Fibroblast of villous mesenchyme (primary cell): ENCODE measurements at regions not wholly inside any gene's neighbourhood (a gene's known extent, or its start where the extent isn't known, plus 50 kb on each side); places are given as distances from the start of the nearest gene placed in this dataset.

Experiments
- DNase-seq: peaks from one replicate; pipeline ENCODE4 v3.0.0-alpha.2; 2010; ENCODE audit warnings: low read depth
- H3K4me3 ChIP-seq: 2 replicates; pipeline ENCODE4 v1.5.1; 2011; ENCODE audit warnings: low read depth, mild to moderate bottlenecking, low read length
- CTCF ChIP-seq: IDR thresholded peaks from 2 replicates; pipeline ENCODE4 v1.5.1; 2012; ENCODE audit warnings: low read depth, mild to moderate bottlenecking, low read length; ENCODE audit not compliant: insufficient read depth

GRCh38 chr6:15121977-15122550, 123.8 kb upstream of the JARID2 start:
- H3K4me3 ChIP-seq, result no peak overlapping the region
- no peak for TF ChIP-seq CTCF
- no peak for DNase-seq

GRCh38 chr6:15129887-15130286, 116.0 kb upstream of the JARID2 start:
- no peak for TF ChIP-seq CTCF
- H3K4me3 ChIP-seq, result no peak overlapping the region
- no peak for DNase-seq

DNA sequence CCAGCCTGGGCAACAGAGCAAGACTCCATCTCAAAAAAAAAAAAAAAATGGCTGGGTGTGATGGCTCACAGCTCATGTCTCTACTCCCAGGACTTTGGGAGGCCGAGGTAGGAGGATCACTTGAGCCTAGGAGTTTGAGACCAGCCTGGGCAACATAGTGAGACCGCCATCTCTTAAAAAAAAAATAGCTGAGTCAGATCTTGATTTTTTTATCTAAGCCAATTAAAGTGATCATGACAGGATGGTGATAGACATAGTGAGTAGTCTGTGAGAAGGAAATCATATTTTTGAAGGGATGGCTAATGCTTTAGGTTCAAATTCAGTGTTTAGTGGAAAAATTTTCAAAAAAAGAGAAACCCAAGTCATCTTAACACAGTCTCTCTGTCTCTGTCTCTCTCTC, 114.6 kb upstream of the JARID2 start:
- TF ChIP-seq CTCF, result no peak
- H3K4me3 ChIP-seq, result no peak overlapping the region
- DNase-seq, result no peak

GRCh38 chr6:15131651-15132061, 114.2 kb upstream of the JARID2 start:
- H3K4me3 ChIP-seq, result no peak overlapping the region
- TF ChIP-seq CTCF, result no peak
- DNase-seq, result peak; percentile 53

DNA sequence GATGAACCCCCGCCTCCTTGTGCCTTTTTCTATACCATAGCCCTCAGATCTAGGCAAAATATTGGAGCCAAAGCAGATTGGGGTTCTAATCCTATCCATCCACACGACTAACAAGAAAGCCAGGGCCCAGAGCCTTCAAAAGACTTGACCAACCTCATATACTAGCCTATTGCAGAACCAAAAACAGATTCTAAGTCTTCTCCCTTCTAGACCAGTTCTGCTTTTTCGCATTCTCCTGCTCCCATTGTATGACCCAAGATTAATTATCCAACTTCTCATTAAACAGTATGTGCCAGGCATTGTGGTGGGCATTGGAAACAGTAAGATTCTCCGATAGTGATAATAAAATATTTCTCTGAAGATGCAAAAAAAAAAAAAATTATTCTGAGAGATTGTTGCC, 113.7 kb upstream of the JARID2 start:
- H3K4me3 ChIP-seq, result no peak overlapping the region
- TF ChIP-seq CTCF, result no peak
- DNase-seq, result no peak

DNA sequence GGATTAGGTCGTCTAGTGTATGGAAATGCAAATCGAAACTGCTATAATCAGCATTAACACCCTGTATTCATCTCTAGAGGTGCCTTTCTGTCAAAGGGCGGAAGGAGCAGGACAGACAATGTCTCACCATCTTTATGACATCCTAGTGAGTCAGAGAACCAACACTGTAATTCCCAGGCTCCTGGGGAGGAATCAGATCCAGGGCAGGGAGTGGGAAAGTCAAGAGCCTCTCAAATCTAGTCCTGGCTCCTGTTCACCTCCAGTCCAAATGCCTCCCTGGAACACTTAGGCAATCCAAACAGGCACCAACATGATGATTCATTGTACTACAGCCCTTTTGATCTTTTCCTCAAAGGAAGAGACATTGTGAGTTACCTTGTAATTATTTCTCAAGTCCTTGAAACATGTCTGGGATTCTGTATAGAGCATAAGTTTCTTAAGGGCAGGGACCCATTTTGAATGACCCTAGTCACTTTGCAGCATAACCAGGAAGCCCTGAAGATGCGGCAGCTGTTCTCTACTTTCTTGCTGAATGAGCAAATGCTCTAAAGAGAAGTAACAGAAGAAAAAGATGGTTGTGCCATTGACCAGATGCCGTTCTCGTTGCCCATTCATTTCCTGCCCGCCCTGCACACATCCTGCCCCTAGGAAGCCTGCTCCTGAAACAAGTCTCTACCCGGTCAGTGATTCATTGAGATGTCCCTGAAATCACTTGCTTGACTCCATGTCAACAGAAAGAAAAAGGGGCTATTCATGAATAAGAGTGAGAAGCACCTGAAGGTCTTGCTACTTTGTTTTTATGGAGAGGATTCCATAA, 112.8 kb upstream of the JARID2 start:
- no peak overlapping the region for H3K4me3 ChIP-seq

More for the DNA sequence above, 112.8 kb upstream of the JARID2 start:
- TF ChIP-seq CTCF, result no peak
- peak; percentile 83 for DNase-seq
